H1 (cell line): ENCODE measurements at regions not wholly inside any gene's neighbourhood (a gene's known extent, or its start where the extent isn't known, plus 50 kb on each side); places are given as distances from the start of the nearest gene placed in this dataset.
"Not testable (repeated sequence)": the region's sequence is repeated elsewhere in the genome, so short reads cannot be mapped to it uniquely, and the experiment has no call there.

Experiments used
- CTCF ChIA-PET: fragments of 300-600 bp; sonication (Branson Sonifier 250); formaldehyde crosslinking; loops from one replicate; lab custom pipeline; 2021; ENCODE audit not compliant: partially characterized antibody; lab: Charles Lee
- POLR2A ChIA-PET: fragments of 300-600 bp; sonication (Branson Sonifier 250); formaldehyde crosslinking; loops from one replicate; lab custom pipeline; 2021; ENCODE audit warnings: inconsistent platforms; ENCODE audit not compliant: partially characterized antibody; lab: Charles Lee
- DNase-seq, 2 experiments: peaks; one replicate each; pipeline versions ENCODE4 v3.0.0 to v3.0.0-alpha.2; 2010 to 2022; ENCODE audit warnings: low spot score in 2 of 2, low read depth in 1 of 2, mixed read lengths in 1 of 2
- FAIRE-seq: peaks from 2 replicates; lab custom pipeline; 2011; peaks lifted over from hg19 to GRCh38; lab: Jason Lieb, UNC
- H2AFZ ChIP-seq: 2 replicates; pipeline ENCODE4 v1.8.1; 2012; ENCODE audit warnings: low read length, inconsistent platforms
- H2AK5ac ChIP-seq: 2 replicates; pipeline ENCODE4 v1.6.1; 2013; ENCODE audit warnings: low read depth, low read length
- H2BK120ac ChIP-seq: replicated peaks from 2 replicates; pipeline ENCODE3; 2013; ENCODE audit warnings: low read depth, low read length, inconsistent platforms
- H2BK12ac ChIP-seq: 2 replicates; pipeline ENCODE4 v1.6.1; 2013; ENCODE audit warnings: low read depth, low read length
- H2BK15ac ChIP-seq: 2 replicates; pipeline ENCODE4 v1.6.1; 2013; ENCODE audit warnings: low read length
- H2BK20ac ChIP-seq: 2 replicates; pipeline ENCODE4 v1.6.1; 2013; ENCODE audit warnings: low read length
- H2BK5ac ChIP-seq: 2 replicates; pipeline ENCODE4 v1.6.1; 2013; ENCODE audit warnings: low read depth, low read length
- H3K14ac ChIP-seq: 2 replicates; pipeline ENCODE4 v1.6.1; 2013; ENCODE audit warnings: inconsistent platforms; ENCODE audit not compliant: insufficient read length
- H3K18ac ChIP-seq: 2 replicates; pipeline ENCODE4 v1.6.1; 2013; ENCODE audit warnings: low read length; ENCODE audit errors: extremely low read depth
- H3K23ac ChIP-seq: 2 replicates; pipeline ENCODE4 v1.6.1; 2013; ENCODE audit warnings: inconsistent platforms; ENCODE audit not compliant: insufficient read length
- H3K23me2 ChIP-seq: 2 replicates; pipeline ENCODE4 v1.6.1; 2013; ENCODE audit warnings: low read depth, low read length
- H3K27ac ChIP-seq: 2 replicates; pipeline ENCODE4 v1.6.1; 2011; ENCODE audit warnings: low read depth, low read length, inconsistent platforms
- H3K27me3 ChIP-seq, 4 experiments: replicated peaks in 1 of 4; 1 replicate in 1 of 4; 2 replicates in 3 of 4; pipeline versions ENCODE4 v1.6.1 to v1.8.1; 2011 to 2013; ENCODE audit warnings: low read length in 3 of 4, mild to moderate bottlenecking in 3 of 4, inconsistent platforms in 2 of 4, mixed read lengths in 2 of 4, moderate library complexity in 1 of 4; ENCODE audit not compliant: control insufficient read depth in 3 of 4, insufficient read depth in 3 of 4; ENCODE audit errors: extremely low read depth in 1 of 4
- H3K36me3 ChIP-seq, 4 experiments: 2 replicates each; pipeline versions ENCODE4 v1.6.1 to v1.8.1; 2011 to 2013; ENCODE audit warnings: mild to moderate bottlenecking in 4 of 4, low read length in 3 of 4, moderate library complexity in 2 of 4, control low read depth in 1 of 4, inconsistent platforms in 1 of 4; ENCODE audit not compliant: insufficient read depth in 4 of 4, control insufficient read depth in 2 of 4
- H3K4ac ChIP-seq: replicated peaks from 2 replicates; pipeline ENCODE3; 2013; ENCODE audit warnings: low read length, low read depth, mixed read lengths, inconsistent platforms; ENCODE audit not compliant: insufficient read length
- H3K4me1 ChIP-seq, 4 experiments: replicated peaks in 1 of 4; 1 replicate in 1 of 4; 2 replicates in 3 of 4; pipeline versions ENCODE4 v1.6.1 to v1.8.1; 2011 to 2013; ENCODE audit warnings: low read length in 3 of 4, inconsistent platforms in 2 of 4, mixed read lengths in 1 of 4; ENCODE audit not compliant: insufficient read depth in 4 of 4, control insufficient read depth in 3 of 4
- H3K4me2 ChIP-seq, 2 experiments: 2 replicates each; pipeline versions ENCODE4 v1.6.1 to v1.8.1; 2011 to 2013; ENCODE audit warnings: low read depth in 2 of 2, low read length in 2 of 2, control low read depth in 1 of 2, inconsistent platforms in 1 of 2, mild to moderate bottlenecking in 1 of 2; ENCODE audit not compliant: insufficient read depth in 1 of 2
- H3K4me3 ChIP-seq, 4 experiments: fragments of 200-600, 300-600 bp in 1 of 4; sonication (generic), shearing (Covaris generic), sonication (Bioruptor Twin) in 1 of 4; 2 replicates each; pipeline versions ENCODE4 v1.5.1 to v1.8.1; 2011 to 2016; ENCODE audit warnings: low read length in 4 of 4, low read depth in 3 of 4, control low read depth in 2 of 4, inconsistent platforms in 2 of 4, mild to moderate bottlenecking in 2 of 4, mixed read lengths in 1 of 4, moderate library complexity in 1 of 4; ENCODE audit not compliant: insufficient read depth in 2 of 4; ENCODE audit errors: extremely low read depth in 1 of 4
- H3K56ac ChIP-seq: replicated peaks from 2 replicates; pipeline ENCODE3; 2013; ENCODE audit warnings: low read depth, mild to moderate bottlenecking, mixed read lengths, low read length, inconsistent platforms; ENCODE audit not compliant: insufficient read length
- H3K79me1 ChIP-seq: 2 replicates; pipeline ENCODE4 v1.6.1; 2013; ENCODE audit warnings: low read depth, low read length, control low read depth
- H3K79me2 ChIP-seq, 2 experiments: 2 replicates each; pipeline versions ENCODE4 v1.6.1 to v1.8.1; 2012 to 2013; ENCODE audit warnings: low read length in 2 of 2, mild to moderate bottlenecking in 2 of 2, inconsistent platforms in 1 of 2; ENCODE audit not compliant: insufficient read depth in 2 of 2, control insufficient read depth in 1 of 2
- H3K9ac ChIP-seq, 4 experiments: replicated peaks in 1 of 4; 1 replicate in 1 of 4; 2 replicates in 3 of 4; pipeline versions ENCODE4 v1.6.1 to v1.8.1; 2011 to 2013; ENCODE audit warnings: low read depth in 3 of 4, low read length in 3 of 4, control low read depth in 2 of 4, mild to moderate bottlenecking in 2 of 4, moderate library complexity in 2 of 4, inconsistent platforms in 1 of 4; ENCODE audit errors: extremely low read depth in 1 of 4
- H3K9me3 ChIP-seq, 2 experiments: 2 replicates each; pipeline versions ENCODE4 v1.6.1 to v1.8.1; 2012 to 2013; ENCODE audit warnings: mild to moderate bottlenecking in 2 of 2, moderate library complexity in 2 of 2, control low read depth in 1 of 2, inconsistent platforms in 1 of 2, low read depth in 1 of 2, low read length in 1 of 2, mixed read lengths in 1 of 2; ENCODE audit not compliant: insufficient read depth in 2 of 2
- H4K20me1 ChIP-seq, 2 experiments: replicated peaks in 1 of 2; 2 replicates each; pipeline versions ENCODE3 to v1.8.1; 2011 to 2013; ENCODE audit warnings: inconsistent platforms in 2 of 2, low read length in 2 of 2, mild to moderate bottlenecking in 1 of 2; ENCODE audit not compliant: insufficient read depth in 2 of 2, control insufficient read depth in 1 of 2
- H4K5ac ChIP-seq: 2 replicates; pipeline ENCODE4 v1.6.1; 2013; ENCODE audit warnings: low read length, low read depth, mixed read lengths, inconsistent platforms; ENCODE audit not compliant: insufficient read length
- H4K8ac ChIP-seq: 2 replicates; pipeline ENCODE4 v1.8.0; 2013; ENCODE audit warnings: mild to moderate bottlenecking, moderate library complexity, low read length, inconsistent platforms; ENCODE audit not compliant: insufficient read depth; ENCODE audit errors: extremely low read depth
- H4K91ac ChIP-seq: replicated peaks from 2 replicates; pipeline ENCODE3; 2013; ENCODE audit warnings: low read length, mixed read lengths, inconsistent platforms; ENCODE audit not compliant: insufficient read length
- POLR2A ChIP-seq, 2 experiments: IDR thresholded peaks; 1 replicate in 1 of 2; 2 replicates in 1 of 2; pipeline ENCODE4 v1.6.1; 2011; ENCODE audit warnings: low read depth in 2 of 2, low read length in 2 of 2, mild to moderate bottlenecking in 2 of 2; ENCODE audit errors: control extremely low read depth in 1 of 2
- POLR2AphosphoS5 ChIP-seq: IDR thresholded peaks from 2 replicates; pipeline ENCODE4 v1.6.1; 2011; ENCODE audit warnings: low read depth, low read length
- WGBS, 2 experiments: shearing (Covaris generic) in 1 of 2; methylation state at CpG; one replicate each; pipeline versions ENCODE4 v1.1.6 to v1.1.7; 2013 to 2015; ENCODE audit warnings: low lambda C conversion rate in 2 of 2, mixed read lengths in 2 of 2, inconsistent platforms in 1 of 2, low coverage in 1 of 2, missing lambda C conversion rate in 1 of 2; ENCODE audit not compliant: insufficient replicate concordance in 2 of 2, insufficient coverage in 1 of 2, insufficient read length in 1 of 2; ENCODE audit errors: extremely low coverage in 1 of 2, missing lambda C conversion rate in 1 of 2; 5-methylcytosine and 5-hydroxymethylcytosine counted together

- peak overlapping the region; percentile 45; the same call in 1 of the 2 replicates for H2BK12ac ChIP-seq
- H3K23me2 ChIP-seq, H3K4ac ChIP-seq, H3K23ac ChIP-seq, H2BK120ac ChIP-seq, H3K4me1 ChIP-seq, POLR2A ChIA-PET, H3K14ac ChIP-seq, H2AK5ac ChIP-seq, H4K8ac ChIP-seq, CTCF ChIA-PET: not testable (repeated sequence)
- H3K4me2 ChIP-seq = peak overlapping the region; percentile 57 to 79
- peaks cover 0 to 51% (median 17%) of the 10 kb centered on the region in 4 experiments; a peak in 5 of 8 replicates for H3K36me3 ChIP-seq
- peak overlapping the region; percentile 80; the same call in 1 of the 2 replicates for H2BK5ac ChIP-seq
- H3K79me2 ChIP-seq = peaks cover 0 to 34% of the 10 kb centered on the region in 2 experiments; a peak in 2 of 4 replicates
- peak overlapping the region; percentile 22 for H4K91ac ChIP-seq
- peak; percentile 62; the same call in 1 of the 2 replicates for TF ChIP-seq POLR2AphosphoS5
- TF ChIP-seq POLR2A (IDR thresholded peaks at IDR 0.05; ENCODE audit: control extremely low read depth in 1 of 2, low read depth in 2 of 2, low read length in 2 of 2) = 0 out of 3 replicates have a peak, but pooled peaks of 1 of the 2 experiments have one; percentile 10
- TF ChIP-seq, all 59 proteins: peak for 2; not testable (repeated sequence) for 57
- H3K18ac ChIP-seq, H2BK15ac ChIP-seq, H2AFZ ChIP-seq, H3K9ac ChIP-seq, H3K9me3 ChIP-seq, H2BK20ac ChIP-seq, FAIRE-seq, DNase-seq, H4K20me1 ChIP-seq, H3K27me3 ChIP-seq, H3K56ac ChIP-seq, H3K79me1 ChIP-seq, H4K5ac ChIP-seq: not testable (repeated sequence)
- Histone ChIP-seq H3K27ac (peak overlapping the region; percentile 67), H3K4me3 (peak overlapping the region in 3 of 4 experiments; percentile 11 to 47 (median 25); a peak in 3 of 8 replicates)
- WGBS, 2 experiments = 24% methylated on average over 3 of the region's 3 CpGs; no CpG with 5 or more reads in 1 of the 2 experiments
These were observed 406.2 kb upstream of the RORB start for GRCh38 chr9:74090921-74091320.
